RWPE1 (cell line): ENCODE measurements at regions not wholly inside any gene's neighbourhood (a gene's known extent, or its start where the extent isn't known, plus 50 kb on each side); places are given as distances from the start of the nearest gene placed in this dataset.

Source experiments
- CTCF ChIA-PET: fragments of 350-600 bp; sonication (Branson Sonifier 250); formaldehyde crosslinking; extraction: SDS; loops from one replicate; lab custom pipeline; 2021; lab: Yijun Ruan, JAX
- POLR2A ChIA-PET: fragments of 400-600 bp; formaldehyde crosslinking; extraction: SDS; loops from one replicate; lab custom pipeline; 2020; ENCODE audit warnings: antibody characterized with exemption; ENCODE audit not compliant: low non-redundant PET; lab: Yijun Ruan, JAX
- DNase-seq: peaks from one replicate; pipeline ENCODE4 v3.0.0; 2012; ENCODE audit warnings: low spot score
- H3K27ac ChIP-seq: fragments of 450-650 bp; 2 replicates; pipeline ENCODE4 v1.5.1; 2017
- CTCF ChIP-seq: fragments of 450-650 bp; conservative IDR thresholded peaks from 2 replicates; pipeline ENCODE4 v1.5.1; 2017; ENCODE audit warnings: low read depth, mild to moderate bottlenecking

GRCh38 chr19:30711296-30711695, 339.1 kb downstream of the ZNF536 start:
- no peak for TF ChIP-seq CTCF
- POLR2A ChIA-PET = no interaction called here
- H3K27ac ChIP-seq = no peak overlapping the region
- CTCF ChIA-PET = no interaction called here
- no peak for DNase-seq

GRCh38 chr19:30710721-30711120, 338.5 kb downstream of the ZNF536 start:
- ChIA-PET POLR2A (no interaction called here), CTCF (interaction anchor here (0.5 kb wide), 1 partner anchor 673 kb away, joined by 3 read pairs; no protein-coding TSS in a partner anchor)
- TF ChIP-seq CTCF = no peak
- DNase-seq = no peak
- H3K27ac ChIP-seq = no peak overlapping the region

GRCh38 chr19:30708416-30709178, 336.4 kb downstream of the ZNF536 start:
- TF ChIP-seq CTCF = no peak
- H3K27ac ChIP-seq = no peak overlapping the region
- no peak for DNase-seq
- CTCF ChIA-PET = no interaction called here
- POLR2A ChIA-PET = no interaction called here

GRCh38 chr19:30704771-30705330, 332.7 kb downstream of the ZNF536 start:
- no peak for TF ChIP-seq CTCF
- ChIA-PET POLR2A (no interaction called here), CTCF (no interaction called here)
- no peak for DNase-seq
- no peak overlapping the region for H3K27ac ChIP-seq

GRCh38 chr19:30703645-30704044, 331.5 kb downstream of the ZNF536 start:
- ChIA-PET CTCF (interaction anchor here (0.6 kb wide), 1 partner anchor 19 kb away, joined by 3 read pairs; no protein-coding TSS in a partner anchor), POLR2A (no interaction called here)
- H3K27ac ChIP-seq = no peak overlapping the region
- DNase-seq = no peak
- TF ChIP-seq CTCF = no peak

- no peak for DNase-seq
- no peak overlapping the region for H3K27ac ChIP-seq
- ChIA-PET CTCF (no interaction called here), POLR2A (no interaction called here)
- no peak for TF ChIP-seq CTCF
These were observed 329.0 kb downstream of the ZNF536 start for GRCh38 chr19:30701178-30701577.
